ENCODE measurements at regions not wholly inside any gene's neighbourhood (a gene's known extent, or its start where the extent isn't known, plus 50 kb on each side); places are given as distances from the start of the nearest gene placed in this dataset.
A peak's percentile ranks its signal among the peaks of the same experiment; 100 is the strongest.
"Not testable (repeated sequence)": the region's sequence is repeated elsewhere in the genome, so short reads cannot be mapped to it uniquely, and the experiment has no call there.

- Mint-ChIP-seq H3K27me3 (ENCODE audit: insufficient read depth) (no peaks in the 10 kb centered on the region), H3K36me3 (ENCODE audit: low read depth) (peaks cover 20% of the 10 kb centered on the region), H3K9me3 (peaks cover 2% of the 10 kb centered on the region), H3K4me1 (peaks cover 2% of the 10 kb centered on the region), H3K27ac (no peak overlapping the region), H3K4me3 (no peak overlapping the region)
- H3K9me3 ChIP-seq (ENCODE audit: control insufficient read depth, low read length), result no peaks in the 10 kb centered on the region
- WGBS, 2 experiments (ENCODE audit: insufficient coverage in 1 of 2, insufficient read length in 1 of 2), result 69 to 81% methylated on average over 4 to 6 of the region's 6 CpGs
- H3K27ac ChIP-seq (ENCODE audit: low read depth, low read length), result no peak overlapping the region
- TF ChIP-seq CTCF (conservative IDR thresholded peaks at IDR 0.05), result no peak
- DNase-seq, result peak; percentile 70
- no peak overlapping the region for H3K4me3 ChIP-seq (ENCODE audit: low read length)
- H3K27me3 ChIP-seq (ENCODE audit: control insufficient read depth, insufficient read depth, low read length, poor library complexity, severe bottlenecking), result no peaks in the 10 kb centered on the region
- H3K4me1 ChIP-seq (ENCODE audit: control insufficient read depth, insufficient read depth, low read length), result no peaks in the 10 kb centered on the region
- H3K36me3 ChIP-seq (ENCODE audit: control insufficient read depth, insufficient read depth, low read length), result peaks cover 9% of the 10 kb centered on the region
- no peak overlapping the region for H3K9ac ChIP-seq (ENCODE audit: extremely low read depth, low read length, poor library complexity, severe bottlenecking)
Observed at GRCh38 chr16:27640277-27640600, 90.3 kb downstream of the KATNIP start.

- H3K27ac Mint-ChIP-seq, result no peak overlapping the region
- WGBS, 2 experiments (ENCODE audit: insufficient coverage in 1 of 2, insufficient read length in 1 of 2), result 90 to 98% methylated on average over 6 to 9 of the region's 9 CpGs
- peaks cover 20% of the 10 kb centered on the region for H3K36me3 Mint-ChIP-seq (ENCODE audit: low read depth)
- no peak overlapping the region for H3K4me3 Mint-ChIP-seq
- TF ChIP-seq CTCF (conservative IDR thresholded peaks at IDR 0.05), result no peak
- H3K27me3 Mint-ChIP-seq (ENCODE audit: insufficient read depth), result no peaks in the 10 kb centered on the region
- DNase-seq, result no peak
- Histone ChIP-seq H3K9ac (ENCODE audit: extremely low read depth, low read length, poor library complexity, severe bottlenecking) (no peak overlapping the region), H3K9me3 (ENCODE audit: control insufficient read depth, low read length) (no peaks in the 10 kb centered on the region), H3K4me1 (ENCODE audit: control insufficient read depth, insufficient read depth, low read length) (no peaks in the 10 kb centered on the region), H3K27me3 (ENCODE audit: control insufficient read depth, insufficient read depth, low read length, poor library complexity, severe bottlenecking) (no peaks in the 10 kb centered on the region), H3K27ac (ENCODE audit: low read depth, low read length) (no peak overlapping the region), H3K36me3 (ENCODE audit: control insufficient read depth, insufficient read depth, low read length) (peaks cover 6% of the 10 kb centered on the region), H3K4me3 (ENCODE audit: low read length) (no peak overlapping the region)
- H3K4me1 Mint-ChIP-seq, result peaks cover 2% of the 10 kb centered on the region
- H3K9me3 Mint-ChIP-seq, result peaks cover 2% of the 10 kb centered on the region
Observed at GRCh38 chr16:27641260-27641659, 91.3 kb downstream of the KATNIP start.

- H3K27ac Mint-ChIP-seq; H3K27ac ChIP-seq (ENCODE audit: low read depth, low read length); H3K4me3 ChIP-seq (ENCODE audit: low read length); DNase-seq; H3K27me3 Mint-ChIP-seq (ENCODE audit: insufficient read depth); H3K36me3 ChIP-seq (ENCODE audit: control insufficient read depth, insufficient read depth, low read length); H3K4me1 Mint-ChIP-seq; H3K4me1 ChIP-seq (ENCODE audit: control insufficient read depth, insufficient read depth, low read length); H3K4me3 Mint-ChIP-seq; H3K9me3 Mint-ChIP-seq; H3K27me3 ChIP-seq (ENCODE audit: control insufficient read depth, insufficient read depth, low read length, poor library complexity, severe bottlenecking); H3K9me3 ChIP-seq (ENCODE audit: control insufficient read depth, low read length); H3K9ac ChIP-seq (ENCODE audit: extremely low read depth, low read length, poor library complexity, severe bottlenecking): not testable (repeated sequence)
- peaks cover 20% of the 10 kb centered on the region for H3K36me3 Mint-ChIP-seq (ENCODE audit: low read depth)
- 74 to 96% methylated on average over 3 to 9 of the region's 10 CpGs for WGBS, 2 experiments (ENCODE audit: insufficient coverage in 1 of 2, insufficient read length in 1 of 2)
Observed at GRCh38 chr16:27641734-27642415, 91.9 kb downstream of the KATNIP start.

- H3K9ac ChIP-seq (ENCODE audit: extremely low read depth, low read length, poor library complexity, severe bottlenecking), result no peak overlapping the region
- DNase-seq, result peak; percentile 70
Observed at GRCh38 chr16:27642756-27643155, 92.8 kb downstream of the KATNIP start.

More at GRCh38 chr16:27642756-27643155, 92.8 kb downstream of the KATNIP start:
- no peaks in the 10 kb centered on the region for H3K9me3 ChIP-seq (ENCODE audit: control insufficient read depth, low read length)
- peak; percentile 61 for TF ChIP-seq CTCF (conservative IDR thresholded peaks at IDR 0.05)
- no peaks in the 10 kb centered on the region for H3K27me3 ChIP-seq (ENCODE audit: control insufficient read depth, insufficient read depth, low read length, poor library complexity, severe bottlenecking)
- Mint-ChIP-seq H3K9me3 (peaks cover 2% of the 10 kb centered on the region), H3K36me3 (ENCODE audit: low read depth) (peaks cover 20% of the 10 kb centered on the region), H3K27me3 (ENCODE audit: insufficient read depth) (no peaks in the 10 kb centered on the region), H3K27ac (no peak overlapping the region), H3K4me3 (no peak overlapping the region), H3K4me1 (no peaks in the 10 kb centered on the region)
- no peaks in the 10 kb centered on the region for H3K4me1 ChIP-seq (ENCODE audit: control insufficient read depth, insufficient read depth, low read length)
- WGBS, 2 experiments (ENCODE audit: insufficient coverage in 1 of 2, insufficient read length in 1 of 2), result 84 to 88% methylated on average over 2 to 4 of the region's 4 CpGs
- no peak overlapping the region for H3K27ac ChIP-seq (ENCODE audit: low read depth, low read length)
- H3K4me3 ChIP-seq (ENCODE audit: low read length), result no peak overlapping the region
- H3K36me3 ChIP-seq (ENCODE audit: control insufficient read depth, insufficient read depth, low read length), result peaks cover 6% of the 10 kb centered on the region
